GM12878 (cell line): ENCODE measurements at regions not wholly inside any gene's neighbourhood (a gene's known extent, or its start where the extent isn't known, plus 50 kb on each side); places are given as distances from the start of the nearest gene placed in this dataset.

ENCODE experiments used
- ATAC-seq: fragments of 200-7000 bp; cut with Tn5 transposase; 3 replicates; pipeline ENCODE4 v1.9.1; 2020; ENCODE audit warnings: mild to moderate bottlenecking, moderate library complexity
- BruUV-seq: library from RNA; stranded (reverse); fragments of 400-500 nt; replicated peaks from 2 replicates; lab custom pipeline; 2021; lab: Mats Ljungman, UMichigan
- CTCF ChIA-PET: fragments of 300-600 bp; sonication (Branson Sonifier 250); formaldehyde crosslinking; extraction: SDS; loops from one replicate; lab custom pipeline; 2021; ENCODE audit warnings: inconsistent platforms; lab: Yijun Ruan, JAX
- POLR2A ChIA-PET: fragments of 350-600 bp; formaldehyde crosslinking; extraction: SDS; loops from one replicate; lab custom pipeline; 2021; ENCODE audit warnings: inconsistent platforms; lab: Charles Lee
- RAD21 ChIA-PET: fragments of 300-600 bp; sonication (Branson Sonifier 250); formaldehyde crosslinking; loops from one replicate; lab custom pipeline; 2023; ENCODE audit warnings: antibody characterized with exemption; ENCODE audit not compliant: unreplicated experiment; lab: Charles Lee
- SMC1A ChIA-PET: fragments of 300-600 bp; sonication (Branson Sonifier 250); formaldehyde crosslinking; loops from one replicate; lab custom pipeline; 2023; ENCODE audit not compliant: unreplicated experiment, uncharacterized antibody; lab: Charles Lee
- DNase-seq: peaks from one replicate; pipeline ENCODE4 v3.0.0-alpha.2; 2011; ENCODE audit warnings: low read depth, low spot score
- FAIRE-seq: peaks from 3 replicates; lab custom pipeline; 2011; peaks lifted over from hg19 to GRCh38; lab: Jason Lieb, UNC
- H2AFZ ChIP-seq: 2 replicates; pipeline ENCODE4 v1.6.0; 2011; ENCODE audit warnings: low read depth, low read length, control low read depth; ENCODE audit not compliant: control insufficient read depth
- H3K27ac ChIP-seq: 2 replicates; pipeline ENCODE4 v1.5.1; 2011; ENCODE audit warnings: control low read depth; ENCODE audit not compliant: control insufficient read depth, insufficient read depth
- H3K27me3 ChIP-seq, 2 experiments: replicated peaks in 1 of 2; 2 replicates each; pipeline versions ENCODE4 v1.6.0 to v1.6.1; 2011; ENCODE audit warnings: low read length in 1 of 2; ENCODE audit not compliant: control insufficient read depth in 2 of 2, insufficient read depth in 2 of 2
- H3K36me3 ChIP-seq, 2 experiments: 2 replicates each; pipeline ENCODE4 v1.5.1; 2011; ENCODE audit warnings: low read length in 1 of 2; ENCODE audit not compliant: control insufficient read depth in 2 of 2, insufficient read depth in 2 of 2
- H3K4me1 ChIP-seq: 2 replicates; pipeline ENCODE4 v1.6.1; 2011; ENCODE audit warnings: mild to moderate bottlenecking, low read length, moderate library complexity, mixed read lengths; ENCODE audit not compliant: control insufficient read depth, insufficient read depth
- H3K4me2 ChIP-seq: 2 replicates; pipeline ENCODE4 v1.6.0; 2011; ENCODE audit warnings: control low read depth; ENCODE audit not compliant: control insufficient read depth, insufficient read depth
- H3K4me3 ChIP-seq: fragments of 200-600 bp; sonication (generic); 2 replicates; pipeline ENCODE4 v1.5.1; 2016
- H3K79me2 ChIP-seq: 2 replicates; pipeline ENCODE4 v1.6.0; 2011; ENCODE audit warnings: low read length; ENCODE audit not compliant: control insufficient read depth, insufficient read depth
- H3K9ac ChIP-seq: 2 replicates; pipeline ENCODE4 v1.8.0; 2011; ENCODE audit warnings: low read length, control low read depth, mixed read lengths; ENCODE audit not compliant: control insufficient read depth, insufficient read depth
- H3K9me3 ChIP-seq: replicated peaks from 3 replicates; pipeline ENCODE4 v1.5.1; 2011; ENCODE audit warnings: mild to moderate bottlenecking, low read length; ENCODE audit not compliant: control insufficient read depth, insufficient read depth
- H4K20me1 ChIP-seq: 2 replicates; pipeline ENCODE4 v1.6.0; 2011; ENCODE audit not compliant: control insufficient read depth, insufficient read depth
- BCLAF1 ChIP-seq: fragments of 450-650 bp; IDR thresholded peaks from 2 replicates; pipeline ENCODE4 v1.6.1; 2017; ENCODE audit warnings: antibody characterized with exemption, mild to moderate bottlenecking, moderate library complexity
- CEBPZ ChIP-seq: fragments of 150-350 bp; IDR thresholded peaks from 2 replicates; pipeline ENCODE4 v1.6.1; 2016; ENCODE audit warnings: low read depth, low read length
- HDAC6 ChIP-seq: fragments of 200-600 bp; sonication (generic); IDR thresholded peaks from one replicate; pipeline ENCODE4 v1.8.0; 2017; ENCODE audit warnings: antibody characterized with exemption; ENCODE audit not compliant: unreplicated experiment
- IRF4 ChIP-seq: IDR thresholded peaks from 2 replicates; pipeline ENCODE4 v1.6.1; 2011; ENCODE audit warnings: low read depth, low read length
- JUNB ChIP-seq: IDR thresholded peaks from 2 replicates; pipeline ENCODE4 v1.6.1; 2016; ENCODE audit warnings: antibody characterized with exemption, mild to moderate bottlenecking
- MLLT1 ChIP-seq: fragments of 450-650 bp; IDR thresholded peaks from 2 replicates; pipeline ENCODE4 v1.6.1; 2016; ENCODE audit warnings: mild to moderate bottlenecking
- NFYB ChIP-seq: IDR thresholded peaks from 2 replicates; pipeline ENCODE4 v1.6.1; 2011; ENCODE audit warnings: low read depth, mild to moderate bottlenecking, low read length, improper control_type of control experiment, moderate library complexity; ENCODE audit not compliant: insufficient read depth
- NR2F1 ChIP-seq: fragments of 450-650 bp; conservative IDR thresholded peaks from 2 replicates; pipeline ENCODE4 v1.6.1; 2017; ENCODE audit warnings: mild to moderate bottlenecking
- RAD21 ChIP-seq: IDR thresholded peaks from 2 replicates; pipeline ENCODE4 v1.6.1; 2011; ENCODE audit warnings: mild to moderate bottlenecking, low read depth, low read length, moderate library complexity; ENCODE audit not compliant: insufficient read depth
- RFX5 ChIP-seq: IDR thresholded peaks from 2 replicates; pipeline ENCODE4 v1.6.1; 2011; ENCODE audit warnings: low read depth, low read length, improper control_type of control experiment
- SMAD1 ChIP-seq: fragments of 450-650 bp; IDR thresholded peaks from 2 replicates; pipeline ENCODE4 v1.6.1; 2018; ENCODE audit warnings: mild to moderate bottlenecking, low read depth; ENCODE audit not compliant: partially characterized antibody
- SMAD5 ChIP-seq: IDR thresholded peaks from 2 replicates; pipeline ENCODE4 v1.6.1; 2016; ENCODE audit warnings: antibody characterized with exemption, low read depth
- SMC3 ChIP-seq: IDR thresholded peaks from 2 replicates; pipeline ENCODE4 v1.6.1; 2011; ENCODE audit warnings: low read length, improper control_type of control experiment, borderline replicate concordance
- YBX1 ChIP-seq: fragments of 450-650 bp; IDR thresholded peaks from 2 replicates; pipeline ENCODE4 v1.6.1; 2016; ENCODE audit warnings: antibody characterized with exemption
- ZSCAN29 ChIP-seq: fragments of 450-650 bp; IDR thresholded peaks from 2 replicates; pipeline ENCODE4 v1.6.1; 2017; ENCODE audit warnings: mild to moderate bottlenecking, moderate library complexity
- WGBS: methylation state at CpG from one replicate; pipeline ENCODE4 v1.1.6; 2016; ENCODE audit warnings: low lambda C conversion rate; ENCODE audit not compliant: insufficient replicate concordance, insufficient coverage; ENCODE audit errors: missing lambda C conversion rate; 5-methylcytosine and 5-hydroxymethylcytosine counted together
- in situ Hi-C: fragments of 300-500 bp; cut with MboI; formaldehyde crosslinking; loops from 9 replicates; pipeline ENCODE4 v1.14.3; 2018; ENCODE audit warnings: mixed read lengths
- intact Hi-C: fragments of 100-400 bp; cut with micrococcal nuclease; formaldehyde crosslinking; loops from one replicate; pipeline ENCODE4 v1.14.2; 2022; ENCODE audit not compliant: unreplicated experiment

- TF ChIP-seq CEBPZ = no peak
- no peak for TF ChIP-seq HDAC6
- TF ChIP-seq ZSCAN29 = 0 out of 2 replicates have a peak, but pooled peaks have one; percentile 45
- peak; percentile 20; the same call in 1 of the 2 replicates for TF ChIP-seq SMC3
- TF ChIP-seq RAD21 = peak; percentile 28; the same call in 1 of the 2 replicates
- TF ChIP-seq, all 136 proteins: peak for 11
These were observed 986.0 kb downstream of the TSN start (continued) for GRCh38 chr2:122741403-122741802.

GRCh38 chr2:122743021-122743675 is 987.7 kb downstream of the TSN start:
- in situ Hi-C loops = loop anchor here (10.0 kb wide), 1 partner anchor 768 kb away; no protein-coding TSS in a partner anchor
- ATAC-seq = no peak
- H2AFZ ChIP-seq = no peak overlapping the region
- CTCF ChIA-PET = interaction anchor here (4.0 kb wide), 1 partner anchor 36 kb away, joined by 25 read pairs; no protein-coding TSS in a partner anchor
- no peak overlapping the region for H3K4me3 ChIP-seq
- no peak overlapping the region for H3K27ac ChIP-seq
- RAD21 ChIA-PET = no interaction called here
- H3K79me2 ChIP-seq = no peaks in the 10 kb centered on the region
- no peak for DNase-seq
- intact Hi-C loops = loop anchor here (5.0 kb wide), 2 partner anchors 106 to 311 kb away; no protein-coding TSS in a partner anchor
- no peaks in the 10 kb centered on the region for H4K20me1 ChIP-seq
- SMC1A ChIA-PET = interaction anchor here (0.7 to 6.8 kb wide), 3 partner anchors 34 to 225 kb away, joined by 3 to 173 read pairs (median 3); no protein-coding TSS in a partner anchor
- POLR2A ChIA-PET = interaction anchor here (1.4 kb wide), 2 partner anchors 35 to 37 kb away, joined by 3 to 6 read pairs; no protein-coding TSS in a partner anchor
- no peaks in the 10 kb centered on the region; the same call in 2 of the 3 replicates for H3K9me3 ChIP-seq
- no peak overlapping the region for H3K9ac ChIP-seq
- no peak for FAIRE-seq
- no peaks in the 10 kb centered on the region for H3K27me3 ChIP-seq
- 74% methylated on average over 2 of the region's 2 CpGs for WGBS
- BruUV-seq = no TSS peak
- H3K4me2 ChIP-seq = no peak overlapping the region
- H3K4me1 ChIP-seq = no peaks in the 10 kb centered on the region
- no peaks in the 10 kb centered on the region for H3K36me3 ChIP-seq
- TF ChIP-seq IRF4 (no peak), JUNB (no peak), SMAD5 (no peak), HDAC6 (no peak), NFYB (no peak), RAD21 (no peak), YBX1 (no peak), BCLAF1 (no peak), SMAD1 (peak; percentile 30), MLLT1 (0 out of 2 replicates have a peak, but pooled peaks have one; percentile 65), RFX5 (no peak), NR2F1 (0 out of 2 replicates have a peak, but pooled peaks have one; percentile 1)
